Midbrain (tissue), 1 donor: ENCODE measurements at regions not wholly inside any gene's neighbourhood (a gene's known extent, or its start where the extent isn't known, plus 50 kb on each side); places are given as distances from the start of the nearest gene placed in this dataset.

Source experiments
- DNase-seq: peaks from one replicate; lab custom pipeline; 2025; lab: John Stamatoyannopoulos, UW

- DNase-seq = no peak
These were observed 516.9 kb downstream of the LRFN5 start for GRCh38 chr14:42123526-42123925.

GRCh38 chr14:42113358-42114069 is 506.8 kb downstream of the LRFN5 start:
- no peak for DNase-seq

- DNase-seq = no peak
These were observed 505.4 kb downstream of the LRFN5 start for GRCh38 chr14:42112108-42112507.

- no peak for DNase-seq
These were observed 504.7 kb downstream of the LRFN5 start for GRCh38 chr14:42111355-42111754.

- peak; percentile 6 for DNase-seq
These were observed 503.5 kb downstream of the LRFN5 start for GRCh38 chr14:42110167-42110566.

- DNase-seq = no peak
These were observed 488.5 kb downstream of the LRFN5 start for GRCh38 chr14:42095155-42095554.

- no peak for DNase-seq
These were observed 483.4 kb downstream of the LRFN5 start for GRCh38 chr14:42090122-42090521.

GRCh38 chr14:42079911-42080310 is 473.2 kb downstream of the LRFN5 start:
- no peak for DNase-seq

- no peak for DNase-seq
These were observed 471.7 kb downstream of the LRFN5 start for GRCh38 chr14:42078345-42078744.

- no peak for DNase-seq
These were observed 463.4 kb downstream of the LRFN5 start for GRCh38 chr14:42070031-42070430.

GRCh38 chr14:42057111-42057510 is 450.4 kb downstream of the LRFN5 start:
- DNase-seq = no peak

- no peak for DNase-seq
These were observed 440.9 kb downstream of the LRFN5 start for GRCh38 chr14:42047421-42048055.

- DNase-seq = no peak
These were observed 438.7 kb downstream of the LRFN5 start for GRCh38 chr14:42045383-42045782.

- DNase-seq = no peak
These were observed 421.9 kb downstream of the LRFN5 start for GRCh38 chr14:42028607-42029006.

GRCh38 chr14:42027271-42027670 is 420.6 kb downstream of the LRFN5 start:
- no peak for DNase-seq

- DNase-seq = no peak
These were observed 416.8 kb downstream of the LRFN5 start for GRCh38 chr14:42023452-42023851.

GRCh38 chr14:42014301-42014700 is 407.6 kb downstream of the LRFN5 start:
- DNase-seq = no peak

GRCh38 chr14:42013559-42013958 is 406.9 kb downstream of the LRFN5 start:
- DNase-seq = no peak

- no peak for DNase-seq
These were observed 406.5 kb downstream of the LRFN5 start for GRCh38 chr14:42013153-42013552.

- no peak for DNase-seq
These were observed 404.5 kb downstream of the LRFN5 start for GRCh38 chr14:42011221-42011620.

GRCh38 chr14:42004321-42004720 is 397.6 kb downstream of the LRFN5 start:
- DNase-seq = no peak

- no peak for DNase-seq
These were observed 395.5 kb downstream of the LRFN5 start for GRCh38 chr14:42002141-42002540.

GRCh38 chr14:42001431-42001830 is 394.8 kb downstream of the LRFN5 start:
- no peak for DNase-seq

GRCh38 chr14:42000450-42000849 is 393.8 kb downstream of the LRFN5 start:
- DNase-seq = no peak
